Neural cell (in vitro differentiated cells): ENCODE measurements at regions not wholly inside any gene's neighbourhood (a gene's known extent, or its start where the extent isn't known, plus 50 kb on each side); places are given as distances from the start of the nearest gene placed in this dataset.

ENCODE experiments used
- H2AFZ ChIP-seq: fragments of 200-600, 300-800 bp; sonication (generic), shearing (Covaris generic); 2 replicates; pipeline ENCODE4 v1.6.0; 2014; ENCODE audit warnings: low read depth, mild to moderate bottlenecking, antibody characterized with exemption, low read length, moderate library complexity
- H3F3A ChIP-seq: fragments of 200-600 bp; shearing (Covaris generic); 2 replicates; pipeline ENCODE4 v1.6.1; 2016; ENCODE audit warnings: mild to moderate bottlenecking, moderate library complexity, mixed read lengths, antibody characterized with exemption, low read length; ENCODE audit not compliant: insufficient read depth, poor library complexity, severe bottlenecking
- H3K27ac ChIP-seq: fragments of 200-600, 300-800 bp; sonication (generic), shearing (Covaris generic); 2 replicates; pipeline ENCODE4 v1.5.1; 2014; ENCODE audit warnings: mild to moderate bottlenecking, low read length, moderate library complexity
- H3K27me3 ChIP-seq: fragments of 300-800, 200-600 bp; sonication (generic), shearing (Covaris generic); 2 replicates; pipeline ENCODE4 v1.6.0; 2014; ENCODE audit warnings: mild to moderate bottlenecking, low read depth, low read length, moderate library complexity; ENCODE audit not compliant: insufficient read depth
- H3K36me3 ChIP-seq: fragments of 300-800, 200-600 bp; sonication (generic), shearing (Covaris generic); 2 replicates; pipeline ENCODE4 v1.5.1; 2014; ENCODE audit warnings: mild to moderate bottlenecking, antibody characterized with exemption, low read length, moderate library complexity; ENCODE audit not compliant: insufficient read depth
- H3K4me2 ChIP-seq: fragments of 300-800, 200-600 bp; sonication (generic), shearing (Covaris generic); 2 replicates; pipeline ENCODE4 v1.6.0; 2014; ENCODE audit warnings: mild to moderate bottlenecking, low read length
- H3K4me3 ChIP-seq: fragments of 300-800, 200-600 bp; sonication (generic), shearing (Covaris generic); 2 replicates; pipeline ENCODE4 v1.5.1; 2014; ENCODE audit warnings: mild to moderate bottlenecking, low read length, moderate library complexity
- H3K79me2 ChIP-seq: fragments of 200-600 bp; shearing (Covaris generic); replicated peaks from 2 replicates; pipeline ENCODE4 v1.6.0; 2014; ENCODE audit warnings: mild to moderate bottlenecking, low read length, moderate library complexity; ENCODE audit not compliant: insufficient read depth
- H3K9ac ChIP-seq: fragments of 300-800, 200-600 bp; sonication (generic), shearing (Covaris generic); 2 replicates; pipeline ENCODE4 v1.6.1; 2016; ENCODE audit warnings: mild to moderate bottlenecking, low read length, mixed read lengths
- H3K9me2 ChIP-seq: fragments of 200-600 bp; shearing (Covaris generic); 2 replicates; pipeline ENCODE4 v1.6.1; 2016; ENCODE audit warnings: mild to moderate bottlenecking, low read length, mixed read lengths; ENCODE audit not compliant: insufficient read depth
- H3K9me3 ChIP-seq: fragments of 200-600, 300-800 bp; sonication (generic), shearing (Covaris generic); 2 replicates; pipeline ENCODE4 v1.6.1; 2016; ENCODE audit warnings: mild to moderate bottlenecking, mixed run types, low read length, moderate library complexity, mixed read lengths
- H4K20me1 ChIP-seq: fragments of 200-600 bp; shearing (Covaris generic); 2 replicates; pipeline ENCODE4 v1.6.1; 2016; ENCODE audit warnings: mild to moderate bottlenecking, mixed run types; ENCODE audit not compliant: insufficient read depth
- CTCF ChIP-seq: fragments of 450-650 bp; IDR thresholded peaks from 2 replicates; pipeline ENCODE4 v1.5.1; 2014; ENCODE audit warnings: antibody characterized with exemption, mild to moderate bottlenecking, moderate library complexity; ENCODE audit not compliant: poor library complexity, severe bottlenecking
- EP300 ChIP-seq: fragments of 450-650 bp; conservative IDR thresholded peaks from 2 replicates; pipeline ENCODE4 v1.6.1; 2014; ENCODE audit warnings: antibody characterized with exemption, mild to moderate bottlenecking, moderate library complexity; ENCODE audit not compliant: poor library complexity, severe bottlenecking
- EZH2 ChIP-seq: fragments of 200-600, 300-800 bp; shearing (Covaris generic), sonication (generic); IDR thresholded peaks from 2 replicates; pipeline ENCODE4 v1.6.1; 2014; ENCODE audit warnings: antibody characterized with exemption, low read length, borderline replicate concordance, mild to moderate bottlenecking; ENCODE audit not compliant: insufficient read depth, poor library complexity, severe bottlenecking
- MXI1 ChIP-seq: fragments of 450-650 bp; conservative IDR thresholded peaks from 2 replicates; pipeline ENCODE4 v1.6.1; 2014; ENCODE audit warnings: antibody characterized with exemption, mild to moderate bottlenecking; ENCODE audit not compliant: poor library complexity, severe bottlenecking
- POLR2AphosphoS5 ChIP-seq: IDR thresholded peaks from 2 replicates; pipeline ENCODE4 v1.6.1; 2012
- RAD21 ChIP-seq: fragments of 450-650 bp; conservative IDR thresholded peaks from 2 replicates; pipeline ENCODE4 v1.6.1; 2014; ENCODE audit warnings: antibody characterized with exemption, mild to moderate bottlenecking, moderate library complexity
- REST ChIP-seq: IDR thresholded peaks from 2 replicates; pipeline ENCODE4 v1.6.1; 2012; ENCODE audit warnings: borderline replicate concordance
- SMC3 ChIP-seq: fragments of 450-650 bp; conservative IDR thresholded peaks from 2 replicates; pipeline ENCODE4 v1.6.1; 2014; ENCODE audit warnings: antibody characterized with exemption, mild to moderate bottlenecking, moderate library complexity; ENCODE audit not compliant: poor library complexity
- TAF1 ChIP-seq: IDR thresholded peaks from 2 replicates; pipeline ENCODE4 v1.6.1; 2012; ENCODE audit warnings: low read depth

- no peaks in the 10 kb centered on the region for H4K20me1 ChIP-seq
- no peaks in the 10 kb centered on the region for H3K36me3 ChIP-seq
- no peak overlapping the region for H3K4me2 ChIP-seq
- H3K79me2 ChIP-seq: no peaks in the 10 kb centered on the region
- H3K9ac ChIP-seq: no peak overlapping the region
- no peak overlapping the region for H3K27ac ChIP-seq
- no peaks in the 10 kb centered on the region for H3K9me3 ChIP-seq
- H3K27me3 ChIP-seq: no peaks in the 10 kb centered on the region
- no peak for TF ChIP-seq TAF1
- no peak for TF ChIP-seq SMC3
- TF ChIP-seq REST: no peak
- no peak for TF ChIP-seq CTCF
- no peak for TF ChIP-seq MXI1
- TF ChIP-seq POLR2AphosphoS5: no peak
- TF ChIP-seq EZH2: no peak
- TF ChIP-seq EP300: no peak
- no peak for TF ChIP-seq RAD21
- no peaks in the 10 kb centered on the region for H3F3A ChIP-seq
- H3K9me2 ChIP-seq: no peaks in the 10 kb centered on the region
- H2AFZ ChIP-seq: no peak overlapping the region
- H3K4me3 ChIP-seq: no peak overlapping the region
Observed at GRCh38 chr14:61116369-61116768, 135.3 kb downstream of the SLC38A6 start.

GRCh38 chr14:61113561-61114225 is 132.6 kb downstream of the SLC38A6 start:
- no peaks in the 10 kb centered on the region for H4K20me1 ChIP-seq
- no peaks in the 10 kb centered on the region for H3K27me3 ChIP-seq
- no peaks in the 10 kb centered on the region for H3F3A ChIP-seq
- no peaks in the 10 kb centered on the region for H3K9me3 ChIP-seq
- H3K9ac ChIP-seq: no peak overlapping the region
- H3K36me3 ChIP-seq: no peaks in the 10 kb centered on the region
- H2AFZ ChIP-seq: no peak overlapping the region
- no peak for TF ChIP-seq SMC3
- TF ChIP-seq CTCF: no peak
- no peak for TF ChIP-seq REST
- no peak overlapping the region for H3K27ac ChIP-seq
- H3K4me2 ChIP-seq: no peak overlapping the region
- H3K4me3 ChIP-seq: no peak overlapping the region
- no peaks in the 10 kb centered on the region for H3K79me2 ChIP-seq
- no peaks in the 10 kb centered on the region for H3K9me2 ChIP-seq
